Astrocyte (in vitro differentiated cells and primary cell): ENCODE measurements at regions not wholly inside any gene's neighbourhood (a gene's known extent, or its start where the extent isn't known, plus 50 kb on each side); places are given as distances from the start of the nearest gene placed in this dataset.

Experiments
- DNase-seq: peaks from one replicate; pipeline ENCODE4 v3.0.0-alpha.2; 2010; ENCODE audit warnings: low read depth
- FAIRE-seq: peaks from 2 replicates; lab custom pipeline; 2011; peaks lifted over from hg19 to GRCh38; lab: Jason Lieb, UNC
- H2AFZ ChIP-seq: 2 replicates; pipeline ENCODE4 v1.6.0; 2012; ENCODE audit warnings: low read depth, low read length, inconsistent platforms
- H3K27ac ChIP-seq: 2 replicates; pipeline ENCODE4 v1.5.1; 2011; ENCODE audit warnings: low read depth, low read length, inconsistent platforms
- H3K27me3 ChIP-seq: 2 replicates; pipeline ENCODE4 v1.6.0; 2011; ENCODE audit warnings: low read length, inconsistent platforms; ENCODE audit not compliant: insufficient read depth
- H3K36me3 ChIP-seq: 2 replicates; pipeline ENCODE4 v1.5.1; 2011; ENCODE audit warnings: low read length, inconsistent platforms; ENCODE audit not compliant: insufficient read depth
- H3K4me1 ChIP-seq: 2 replicates; pipeline ENCODE4 v1.5.1; 2011; ENCODE audit warnings: low read length, inconsistent platforms; ENCODE audit not compliant: insufficient read depth
- H3K4me2 ChIP-seq: 2 replicates; pipeline ENCODE4 v1.6.0; 2012; ENCODE audit warnings: low read length, inconsistent platforms
- H3K4me3 ChIP-seq: 2 replicates; pipeline ENCODE4 v1.5.1; 2011; ENCODE audit warnings: low read depth, mild to moderate bottlenecking, low read length, inconsistent platforms; ENCODE audit not compliant: insufficient read depth
- H3K79me2 ChIP-seq: 2 replicates; pipeline ENCODE4 v1.6.0; 2012; ENCODE audit warnings: mild to moderate bottlenecking, low read length, inconsistent platforms; ENCODE audit not compliant: insufficient read depth
- H3K9ac ChIP-seq: 2 replicates; pipeline ENCODE4 v1.6.0; 2012; ENCODE audit warnings: mild to moderate bottlenecking, low read length, inconsistent platforms
- H3K9me3 ChIP-seq: 2 replicates; pipeline ENCODE4 v1.5.1; 2012; ENCODE audit warnings: low read depth, mild to moderate bottlenecking, low read length, inconsistent platforms; ENCODE audit not compliant: insufficient read depth
- H4K20me1 ChIP-seq: 2 replicates; pipeline ENCODE4 v1.6.0; 2012; ENCODE audit warnings: low read length, inconsistent platforms; ENCODE audit not compliant: insufficient read depth
- H3K27ac Mint-ChIP-seq: one replicate; pipeline ENCODE4 v1.8.0; 2021; ENCODE audit warnings: mild to moderate bottlenecking, mixed read lengths; ENCODE audit not compliant: unreplicated experiment
- H3K27me3 Mint-ChIP-seq: one replicate; pipeline ENCODE4 v1.8.0; 2021; ENCODE audit warnings: low read depth, mixed read lengths; ENCODE audit not compliant: unreplicated experiment
- H3K36me3 Mint-ChIP-seq: one replicate; pipeline ENCODE4 v1.8.0; 2021; ENCODE audit warnings: low read depth, mixed read lengths; ENCODE audit not compliant: unreplicated experiment
- H3K4me1 Mint-ChIP-seq: one replicate; pipeline ENCODE4 v1.8.0; 2021; ENCODE audit warnings: low read depth, mixed read lengths; ENCODE audit not compliant: unreplicated experiment
- H3K4me3 Mint-ChIP-seq: one replicate; pipeline ENCODE4 v1.8.0; 2021; ENCODE audit warnings: mild to moderate bottlenecking, moderate library complexity, mixed read lengths; ENCODE audit not compliant: unreplicated experiment
- H3K9me3 Mint-ChIP-seq: one replicate; pipeline ENCODE4 v1.8.0; 2021; ENCODE audit warnings: mild to moderate bottlenecking, mixed read lengths; ENCODE audit not compliant: unreplicated experiment
- CTCF ChIP-seq: IDR thresholded peaks from 2 replicates; pipeline ENCODE4 v1.5.1; 2011; ENCODE audit warnings: low read depth, mild to moderate bottlenecking, inconsistent platforms, low read length, moderate library complexity; ENCODE audit not compliant: insufficient read depth
- EZH2 ChIP-seq: IDR thresholded peaks from 2 replicates; pipeline ENCODE4 v1.6.1; 2012; ENCODE audit warnings: mild to moderate bottlenecking, low read length, inconsistent platforms; ENCODE audit not compliant: insufficient read depth

GRCh38 chr9:129281506-129282145, 103.6 kb upstream of the IER5L start:
- Histone ChIP-seq H3K9ac (no peak overlapping the region), H3K27ac (no peak overlapping the region), H3K4me2 (no peak overlapping the region), H3K9me3 (no peaks in the 10 kb centered on the region), H2AFZ (no peak overlapping the region), H3K4me1 (peaks cover 8% of the 10 kb centered on the region), H3K36me3 (no peaks in the 10 kb centered on the region), H4K20me1 (no peaks in the 10 kb centered on the region), H3K79me2 (no peaks in the 10 kb centered on the region), H3K27me3 (no peaks in the 10 kb centered on the region), H3K4me3 (no peak overlapping the region)
- H3K4me3 Mint-ChIP-seq = no peak overlapping the region
- H3K27me3 Mint-ChIP-seq = peaks cover 21% of the 10 kb centered on the region
- H3K4me1 Mint-ChIP-seq = peaks cover 18% of the 10 kb centered on the region
- DNase-seq (no peak), FAIRE-seq (no peak)
- peaks cover 3% of the 10 kb centered on the region for H3K36me3 Mint-ChIP-seq
- no peaks in the 10 kb centered on the region for H3K9me3 Mint-ChIP-seq
- no peak overlapping the region for H3K27ac Mint-ChIP-seq
- TF ChIP-seq EZH2 (no peak), CTCF (no peak)

GRCh38 chr9:129280623-129281271, 102.7 kb upstream of the IER5L start:
- H3K36me3 ChIP-seq = no peaks in the 10 kb centered on the region
- no peak overlapping the region for H2AFZ ChIP-seq
- no peak for DNase-seq
- H3K27me3 ChIP-seq = no peaks in the 10 kb centered on the region
- H3K9ac ChIP-seq = no peak overlapping the region
- peaks cover 20% of the 10 kb centered on the region for H3K4me1 Mint-ChIP-seq
- H3K79me2 ChIP-seq = no peaks in the 10 kb centered on the region
- no peaks in the 10 kb centered on the region for H3K9me3 Mint-ChIP-seq
- H3K27ac Mint-ChIP-seq = no peak overlapping the region
- no peak for TF ChIP-seq CTCF
- TF ChIP-seq EZH2 = no peak
- peaks cover 26% of the 10 kb centered on the region for H3K27me3 Mint-ChIP-seq
- H3K9me3 ChIP-seq = no peaks in the 10 kb centered on the region
- H3K4me3 Mint-ChIP-seq = no peak overlapping the region
- H4K20me1 ChIP-seq = no peaks in the 10 kb centered on the region
- no peak overlapping the region for H3K27ac ChIP-seq
- H3K4me1 ChIP-seq = peaks cover 8% of the 10 kb centered on the region
- no peak overlapping the region for H3K4me2 ChIP-seq
- no peak for FAIRE-seq
- H3K4me3 ChIP-seq = no peak overlapping the region
- no peaks in the 10 kb centered on the region for H3K36me3 Mint-ChIP-seq

GRCh38 chr9:129280236-129280622, 102.2 kb upstream of the IER5L start:
- Histone ChIP-seq H3K4me1 (peaks cover 8% of the 10 kb centered on the region), H3K9ac (no peak overlapping the region), H2AFZ (no peak overlapping the region), H3K27ac (no peak overlapping the region), H3K36me3 (no peaks in the 10 kb centered on the region), H4K20me1 (no peaks in the 10 kb centered on the region), H3K4me2 (no peak overlapping the region), H3K9me3 (no peaks in the 10 kb centered on the region), H3K79me2 (no peaks in the 10 kb centered on the region), H3K4me3 (no peak overlapping the region), H3K27me3 (no peaks in the 10 kb centered on the region)
- no peak for TF ChIP-seq EZH2
- no peak for TF ChIP-seq CTCF
- H3K36me3 Mint-ChIP-seq = no peaks in the 10 kb centered on the region
- peaks cover 31% of the 10 kb centered on the region for H3K27me3 Mint-ChIP-seq
- H3K9me3 Mint-ChIP-seq = no peaks in the 10 kb centered on the region
- peaks cover 24% of the 10 kb centered on the region for H3K4me1 Mint-ChIP-seq
- H3K27ac Mint-ChIP-seq = no peak overlapping the region
- no peak for DNase-seq
- H3K4me3 Mint-ChIP-seq = no peak overlapping the region
- FAIRE-seq = no peak
